KOPT-K1 (cell line): ENCODE measurements at regions not wholly inside any gene's neighbourhood (a gene's known extent, or its start where the extent isn't known, plus 50 kb on each side); places are given as distances from the start of the nearest gene placed in this dataset.
A peak's percentile ranks its signal among the peaks of the same experiment; 100 is the strongest.

Source experiments
- H3K27ac ChIP-seq: fragments of 200-600 bp; sonication (generic); 2 replicates; pipeline ENCODE4 v1.5.1; 2016; ENCODE audit warnings: antibody characterized with exemption, mild to moderate bottlenecking, low read depth, low read length; ENCODE audit not compliant: poor library complexity, severe bottlenecking
- H3K36me3 ChIP-seq: fragments of 200-600 bp; sonication (generic); 2 replicates; pipeline ENCODE4 v1.5.1; 2017; ENCODE audit warnings: antibody characterized with exemption, mild to moderate bottlenecking, low read length, moderate library complexity; ENCODE audit not compliant: insufficient read depth
- H3K9me3 ChIP-seq: fragments of 200-600 bp; sonication (generic); 2 replicates; pipeline ENCODE4 v1.5.1; 2017; ENCODE audit warnings: antibody characterized with exemption, low read length, mild to moderate bottlenecking; ENCODE audit not compliant: insufficient read depth, poor library complexity, severe bottlenecking

GRCh38 chr20:60107621-60108390 is 149.6 kb downstream of the CDH26 start:
- Histone ChIP-seq H3K9me3 (no peaks in the 10 kb centered on the region), H3K27ac (no peak overlapping the region), H3K36me3 (peaks cover 8% of the 10 kb centered on the region; the same call in 1 of the 2 replicates)

- no peak overlapping the region for H3K27ac ChIP-seq
- H3K36me3 ChIP-seq: peaks cover 8% of the 10 kb centered on the region; the same call in 1 of the 2 replicates
- no peaks in the 10 kb centered on the region for H3K9me3 ChIP-seq
Measured at GRCh38 chr20:60108397-60108796, 150.2 kb downstream of the CDH26 start.

GRCh38 chr20:60113024-60113724 is 155.0 kb downstream of the CDH26 start:
- Histone ChIP-seq H3K27ac (peak overlapping the region; percentile 36), H3K36me3 (peaks cover 4% of the 10 kb centered on the region; the same call in 1 of the 2 replicates), H3K9me3 (no peaks in the 10 kb centered on the region)

- no peaks in the 10 kb centered on the region for H3K9me3 ChIP-seq
- no peak overlapping the region for H3K27ac ChIP-seq
- H3K36me3 ChIP-seq: peaks cover 4% of the 10 kb centered on the region; the same call in 1 of the 2 replicates
Measured at GRCh38 chr20:60113771-60114170, 155.5 kb downstream of the CDH26 start.

GRCh38 chr20:60115451-60115850 is 157.2 kb downstream of the CDH26 start:
- Histone ChIP-seq H3K27ac (no peak overlapping the region), H3K9me3 (no peaks in the 10 kb centered on the region)

GRCh38 chr20:60116128-60116909 is 158.1 kb downstream of the CDH26 start:
- Histone ChIP-seq H3K27ac (no peak overlapping the region), H3K36me3 (peaks cover 4% of the 10 kb centered on the region; the same call in 1 of the 2 replicates)

More at GRCh38 chr20:60115451-60115850, 157.2 kb downstream of the CDH26 start:
- peaks cover 4% of the 10 kb centered on the region; the same call in 1 of the 2 replicates for H3K36me3 ChIP-seq

GRCh38 chr20:60117065-60117464 is 158.8 kb downstream of the CDH26 start:
- H3K36me3 ChIP-seq: peaks cover 4% of the 10 kb centered on the region; the same call in 1 of the 2 replicates
- H3K27ac ChIP-seq: no peak overlapping the region
- no peaks in the 10 kb centered on the region for H3K9me3 ChIP-seq

More at GRCh38 chr20:60116128-60116909, 158.1 kb downstream of the CDH26 start:
- H3K9me3 ChIP-seq: no peaks in the 10 kb centered on the region

- no peaks in the 10 kb centered on the region for H3K36me3 ChIP-seq
- H3K27ac ChIP-seq: no peak overlapping the region
- no peaks in the 10 kb centered on the region for H3K9me3 ChIP-seq
Measured at GRCh38 chr20:60121903-60122302, 163.7 kb downstream of the CDH26 start.

GRCh38 chr20:60122671-60123070 is 164.4 kb downstream of the CDH26 start:
- Histone ChIP-seq H3K27ac (peak overlapping the region; percentile 58), H3K36me3 (no peaks in the 10 kb centered on the region), H3K9me3 (no peaks in the 10 kb centered on the region)

GRCh38 chr20:60123096-60123495 is 164.9 kb downstream of the CDH26 start:
- peak overlapping the region; percentile 58 for H3K27ac ChIP-seq
- H3K9me3 ChIP-seq: no peaks in the 10 kb centered on the region
- no peaks in the 10 kb centered on the region for H3K36me3 ChIP-seq

GRCh38 chr20:60123652-60124051 is 165.4 kb downstream of the CDH26 start:
- H3K27ac ChIP-seq: peak overlapping the region; percentile 58
- no peaks in the 10 kb centered on the region for H3K36me3 ChIP-seq
- no peaks in the 10 kb centered on the region for H3K9me3 ChIP-seq

- Histone ChIP-seq H3K27ac (peak overlapping the region; percentile 58), H3K36me3 (no peaks in the 10 kb centered on the region), H3K9me3 (no peaks in the 10 kb centered on the region)
Measured at GRCh38 chr20:60124776-60125381, 166.7 kb downstream of the CDH26 start.

- H3K27ac ChIP-seq: peak overlapping the region; percentile 64
- H3K36me3 ChIP-seq: no peaks in the 10 kb centered on the region
Measured at GRCh38 chr20:60125513-60125912, 167.3 kb downstream of the CDH26 start.

GRCh38 chr20:60126975-60127374 is 168.8 kb downstream of the CDH26 start:
- Histone ChIP-seq H3K36me3 (no peaks in the 10 kb centered on the region), H3K9me3 (no peaks in the 10 kb centered on the region), H3K27ac (peak overlapping the region; percentile 64)

More at GRCh38 chr20:60125513-60125912, 167.3 kb downstream of the CDH26 start:
- H3K9me3 ChIP-seq: no peaks in the 10 kb centered on the region
